Astrocyte (in vitro differentiated cells and primary cell): ENCODE measurements at regions not wholly inside any gene's neighbourhood (a gene's known extent, or its start where the extent isn't known, plus 50 kb on each side); places are given as distances from the start of the nearest gene placed in this dataset.

Source experiments
- EZH2 ChIP-seq: IDR thresholded peaks from 2 replicates; pipeline ENCODE4 v1.6.1; 2012; ENCODE audit warnings: mild to moderate bottlenecking, low read length, inconsistent platforms; ENCODE audit not compliant: insufficient read depth
- TF ChIP-seq, protein P1 (sequence below): IDR thresholded peaks from 2 replicates; pipeline ENCODE4 v1.5.1; 2011; ENCODE audit warnings: low read depth, mild to moderate bottlenecking, inconsistent platforms, low read length, moderate library complexity; ENCODE audit not compliant: insufficient read depth

GRCh38 chr2:105641389-105641811 lies 103.3 kb upstream of the NCK2 start:
- TF ChIP-seq, protein P1, sequence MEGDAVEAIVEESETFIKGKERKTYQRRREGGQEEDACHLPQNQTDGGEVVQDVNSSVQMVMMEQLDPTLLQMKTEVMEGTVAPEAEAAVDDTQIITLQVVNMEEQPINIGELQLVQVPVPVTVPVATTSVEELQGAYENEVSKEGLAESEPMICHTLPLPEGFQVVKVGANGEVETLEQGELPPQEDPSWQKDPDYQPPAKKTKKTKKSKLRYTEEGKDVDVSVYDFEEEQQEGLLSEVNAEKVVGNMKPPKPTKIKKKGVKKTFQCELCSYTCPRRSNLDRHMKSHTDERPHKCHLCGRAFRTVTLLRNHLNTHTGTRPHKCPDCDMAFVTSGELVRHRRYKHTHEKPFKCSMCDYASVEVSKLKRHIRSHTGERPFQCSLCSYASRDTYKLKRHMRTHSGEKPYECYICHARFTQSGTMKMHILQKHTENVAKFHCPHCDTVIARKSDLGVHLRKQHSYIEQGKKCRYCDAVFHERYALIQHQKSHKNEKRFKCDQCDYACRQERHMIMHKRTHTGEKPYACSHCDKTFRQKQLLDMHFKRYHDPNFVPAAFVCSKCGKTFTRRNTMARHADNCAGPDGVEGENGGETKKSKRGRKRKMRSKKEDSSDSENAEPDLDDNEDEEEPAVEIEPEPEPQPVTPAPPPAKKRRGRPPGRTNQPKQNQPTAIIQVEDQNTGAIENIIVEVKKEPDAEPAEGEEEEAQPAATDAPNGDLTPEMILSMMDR: no peak
- TF ChIP-seq EZH2: no peak
